HG02678 (cell line): ENCODE measurements at regions not wholly inside any gene's neighbourhood (a gene's known extent, or its start where the extent isn't known, plus 50 kb on each side); places are given as distances from the start of the nearest gene placed in this dataset.

ENCODE experiments used
- ATAC-seq: cut with Tn5 transposase; IDR thresholded peaks from one replicate; pipeline ENCODE4 v1.9.1; 2021; ENCODE audit warnings: mild to moderate bottlenecking, moderate library complexity; ENCODE audit not compliant: unreplicated experiment

DNA sequence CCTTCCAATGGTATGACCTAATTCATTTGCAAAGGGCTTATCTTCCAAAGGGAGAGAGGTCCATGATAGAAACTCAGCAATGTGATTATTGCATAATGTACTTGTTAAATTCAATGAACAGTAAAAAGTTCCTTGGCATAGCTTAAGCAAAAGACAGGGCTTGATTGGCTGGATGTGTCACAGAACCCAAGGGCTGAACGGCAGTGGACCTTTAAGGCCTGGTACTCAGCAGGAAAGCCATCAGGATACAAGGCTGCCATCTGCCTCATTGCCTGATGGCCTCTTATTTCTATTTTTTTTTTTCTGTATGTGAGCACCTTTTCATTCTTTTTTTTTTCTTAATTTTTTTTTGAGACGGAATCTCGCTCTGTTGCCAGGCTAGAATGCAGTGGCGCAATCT is 208.9 kb upstream of the WSCD1 start:
- no peak for ATAC-seq

DNA sequence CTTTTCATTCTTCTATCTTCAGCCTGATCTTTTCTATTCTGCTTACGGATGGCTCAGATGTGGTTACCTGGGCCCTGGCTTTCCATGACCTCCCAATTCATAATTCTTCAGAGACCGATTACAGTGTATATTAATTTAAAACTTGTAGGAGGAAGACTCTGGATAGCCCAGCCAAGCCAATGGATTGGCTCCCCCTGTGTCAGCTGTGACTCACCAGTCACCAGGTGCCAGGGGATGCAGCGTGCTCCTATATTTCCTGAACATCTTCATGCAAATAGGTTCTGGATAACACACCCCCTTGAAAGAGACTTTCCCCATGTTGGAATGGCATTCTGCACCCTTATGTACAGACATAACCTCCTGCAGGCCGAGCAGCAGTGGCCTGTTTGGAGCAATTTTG is 208.3 kb upstream of the WSCD1 start:
- ATAC-seq: no peak

DNA sequence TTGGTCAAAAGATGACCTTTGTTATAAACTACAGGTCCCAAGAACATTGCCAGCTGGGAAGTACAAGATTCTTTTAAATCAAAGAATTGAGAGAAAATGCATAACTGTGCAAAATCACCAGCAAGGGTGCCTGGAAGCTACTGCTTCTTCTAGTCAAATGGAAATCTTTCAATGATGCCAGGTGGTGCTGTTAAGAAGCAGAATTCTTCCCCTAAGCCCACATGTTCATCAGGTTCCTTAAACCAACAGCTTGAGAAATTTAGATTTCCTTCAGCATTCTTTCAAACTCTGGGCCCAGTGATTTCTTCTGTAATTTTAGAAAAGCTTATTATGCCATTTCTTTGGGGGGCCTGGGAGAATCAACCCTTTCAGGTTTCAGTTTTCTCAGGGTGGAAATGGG is 207.8 kb upstream of the WSCD1 start:
- ATAC-seq: no peak

DNA sequence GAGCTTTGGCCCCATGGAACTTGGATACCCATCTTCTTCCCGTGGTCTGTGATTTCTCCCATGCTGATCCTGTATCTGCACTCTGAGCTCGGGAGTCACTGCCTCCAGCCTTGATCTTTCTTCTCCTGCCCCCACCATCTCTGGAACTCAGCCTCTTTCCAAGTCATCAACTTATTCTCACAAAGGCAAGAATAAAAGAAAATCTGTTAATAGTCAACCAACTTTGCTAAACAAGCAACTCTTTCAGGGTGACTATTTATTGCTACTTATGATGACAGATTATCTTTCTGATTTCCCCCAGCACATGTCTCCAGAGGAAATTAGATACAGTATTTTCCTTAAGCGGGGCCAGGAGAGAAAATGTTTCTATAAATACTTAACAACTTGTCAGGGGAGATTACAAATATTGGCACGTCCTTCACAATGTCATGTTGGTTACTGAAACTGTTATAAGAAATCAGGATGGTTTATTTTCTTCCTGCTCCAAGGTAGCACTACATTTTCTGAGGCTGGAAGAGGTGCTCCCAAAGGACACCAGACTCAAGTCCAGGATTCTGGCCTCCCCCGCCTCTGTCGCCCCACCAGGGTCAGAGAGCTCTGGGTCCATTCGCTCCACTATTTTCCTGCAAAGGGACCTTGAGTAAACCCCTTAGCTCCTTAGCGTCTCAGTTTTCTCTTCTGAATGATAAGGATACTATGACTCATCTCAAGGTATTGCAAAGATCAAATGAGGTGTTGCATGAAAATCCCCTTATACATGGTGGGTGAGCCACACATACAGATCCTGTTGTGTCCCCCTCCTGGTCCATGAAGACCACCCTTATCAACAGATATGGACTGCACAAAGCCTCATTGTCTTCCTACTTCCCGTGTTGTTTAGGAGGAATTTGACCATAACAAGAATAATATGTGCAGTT is 205.2 kb upstream of the WSCD1 start:
- ATAC-seq: no peak

DNA sequence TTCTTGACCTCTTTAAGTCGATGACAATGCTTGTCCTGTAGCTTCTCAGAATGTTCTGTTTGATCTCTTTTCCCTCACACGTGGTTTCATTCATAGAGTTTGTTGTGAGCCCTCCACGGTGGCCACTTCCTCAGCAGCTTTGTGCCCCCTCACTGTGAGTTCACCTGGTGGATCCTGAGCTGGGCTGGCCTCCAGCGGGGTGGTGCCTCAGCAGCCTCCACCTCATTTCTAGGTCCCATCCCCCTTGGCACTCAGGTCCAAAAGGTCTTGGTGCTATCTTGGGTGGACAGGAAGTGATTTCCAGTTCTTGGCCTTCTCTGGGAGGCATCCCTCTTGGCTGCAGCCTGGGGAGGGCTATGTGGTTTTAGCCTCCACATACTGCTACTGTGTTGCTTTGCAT is 203.2 kb upstream of the WSCD1 start:
- no peak for ATAC-seq

DNA sequence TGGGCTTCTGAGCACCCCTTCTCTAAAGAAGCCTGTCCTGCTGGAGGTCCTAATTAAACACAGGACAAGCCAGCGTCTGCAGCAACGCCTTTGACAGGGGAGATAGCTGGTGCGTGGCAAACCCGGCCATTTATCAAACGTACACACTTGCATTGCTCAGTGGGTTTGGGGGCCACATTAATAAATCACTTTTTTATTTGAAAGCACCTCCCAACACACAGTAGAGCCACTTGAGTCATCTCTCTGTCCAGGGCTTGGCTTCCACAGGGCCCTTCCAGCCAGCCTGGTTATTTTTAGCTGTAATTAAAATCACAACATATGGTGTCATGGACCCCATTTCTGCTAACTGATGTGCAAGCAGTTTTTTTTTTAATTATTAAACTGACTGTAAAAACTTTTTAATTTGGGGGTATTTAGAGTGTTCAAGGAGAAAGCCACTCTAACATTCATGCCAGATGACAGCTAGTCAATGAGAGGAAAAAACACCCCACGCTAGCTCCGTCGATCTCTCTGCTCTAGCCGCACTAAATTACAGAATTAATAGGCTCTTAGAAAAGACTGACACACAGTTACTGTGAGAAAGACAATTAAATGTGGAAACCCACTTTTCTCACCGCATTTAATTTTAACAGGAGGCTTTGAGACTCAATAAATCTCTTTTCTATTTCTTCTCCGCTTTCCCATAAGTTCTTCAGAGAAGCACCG is 201.0 kb upstream of the WSCD1 start:
- no peak for ATAC-seq

DNA sequence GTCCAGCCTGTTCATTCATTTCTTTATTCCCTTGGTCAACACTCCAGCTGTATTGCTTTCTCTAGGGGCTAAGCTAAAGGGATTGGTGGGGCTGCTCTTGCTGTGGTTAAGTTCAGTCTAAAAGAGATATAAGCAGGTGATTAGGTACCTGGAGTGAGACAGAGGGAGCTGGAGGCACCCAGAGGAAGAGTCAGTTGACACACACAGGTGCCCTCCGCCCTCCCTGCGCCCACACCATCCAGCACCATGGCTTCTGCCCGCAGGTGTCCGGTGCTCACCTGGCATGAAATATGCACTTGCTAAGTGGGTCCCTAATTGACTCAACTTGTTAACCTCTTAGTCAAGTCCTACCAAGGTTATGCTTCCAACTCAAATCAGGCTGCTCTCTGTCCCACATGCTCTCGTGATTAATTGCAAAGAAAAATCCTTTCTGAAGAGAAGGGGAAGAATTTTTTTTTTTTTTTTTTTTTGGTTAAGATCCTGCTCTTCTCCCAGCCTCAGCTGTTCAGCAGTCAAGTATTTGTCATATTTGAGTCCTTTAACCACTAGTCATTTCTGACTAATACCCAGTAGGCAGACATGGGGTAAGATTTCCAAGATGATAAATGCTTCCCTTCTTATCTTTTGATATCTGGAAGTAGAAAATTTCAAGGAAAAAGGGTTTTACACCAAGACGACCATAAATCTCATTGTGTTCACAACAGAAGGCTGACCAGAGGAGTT is 199.8 kb upstream of the WSCD1 start:
- ATAC-seq: no peak

DNA sequence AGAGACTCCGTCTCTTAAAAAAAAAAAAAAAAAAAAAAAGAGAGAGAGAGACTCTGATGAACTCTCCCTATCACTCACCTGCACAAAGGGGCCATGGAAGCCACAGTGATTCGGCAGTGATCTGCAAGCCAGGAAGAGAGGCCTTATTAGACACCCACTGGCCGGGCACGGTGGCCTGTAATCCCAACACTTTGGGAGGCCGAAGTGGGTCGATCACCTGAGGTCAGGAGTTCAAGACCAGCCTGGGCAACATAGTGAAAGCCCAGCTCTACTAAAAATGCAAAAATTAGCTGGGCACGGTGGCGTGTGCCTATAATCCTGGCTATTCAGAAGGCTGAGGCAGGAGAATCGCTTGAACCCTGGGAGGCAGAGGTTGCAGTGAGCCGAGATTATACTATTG is 198.5 kb upstream of the WSCD1 start:
- ATAC-seq: no peak

DNA sequence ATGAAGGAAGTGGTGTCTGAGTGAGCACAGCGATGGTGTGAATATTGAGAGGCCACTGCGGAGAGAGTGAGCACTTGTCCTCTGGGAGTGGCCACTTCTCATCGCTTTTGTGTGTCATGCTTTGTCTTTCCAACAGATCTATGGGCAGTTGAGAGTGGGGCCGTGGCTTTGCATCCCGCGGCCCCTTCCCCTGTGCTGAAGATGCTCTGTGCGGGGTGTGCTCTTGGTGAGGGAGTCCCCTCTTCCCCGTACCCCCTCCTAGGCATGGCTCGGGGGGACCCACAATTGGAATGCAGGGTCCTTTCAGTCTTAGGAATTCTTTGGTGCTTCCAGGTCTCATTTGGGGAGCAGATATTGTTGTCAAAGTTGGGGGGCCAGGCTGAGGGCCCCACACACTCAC is 197.3 kb upstream of the WSCD1 start:
- ATAC-seq: no peak

DNA sequence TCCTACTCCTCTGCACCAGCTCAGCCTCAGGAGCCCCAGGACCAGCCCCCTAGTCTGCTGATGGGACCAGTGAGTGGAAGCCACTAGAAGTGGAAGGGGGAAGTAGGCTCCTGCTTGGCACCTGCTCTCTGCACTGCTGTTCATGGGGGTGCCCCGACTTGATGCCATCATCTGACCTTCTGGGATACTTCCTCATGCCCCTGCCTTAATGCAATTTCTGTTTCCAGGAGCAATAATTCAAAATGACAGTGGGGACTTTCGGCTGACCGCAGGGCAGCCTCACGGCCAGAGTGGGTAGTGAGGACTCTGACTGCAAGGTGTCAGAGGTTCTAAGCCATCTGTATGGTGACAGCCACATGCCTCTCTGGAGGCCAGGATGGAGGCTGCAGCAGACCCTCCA is 196.4 kb upstream of the WSCD1 start:
- ATAC-seq: no peak

DNA sequence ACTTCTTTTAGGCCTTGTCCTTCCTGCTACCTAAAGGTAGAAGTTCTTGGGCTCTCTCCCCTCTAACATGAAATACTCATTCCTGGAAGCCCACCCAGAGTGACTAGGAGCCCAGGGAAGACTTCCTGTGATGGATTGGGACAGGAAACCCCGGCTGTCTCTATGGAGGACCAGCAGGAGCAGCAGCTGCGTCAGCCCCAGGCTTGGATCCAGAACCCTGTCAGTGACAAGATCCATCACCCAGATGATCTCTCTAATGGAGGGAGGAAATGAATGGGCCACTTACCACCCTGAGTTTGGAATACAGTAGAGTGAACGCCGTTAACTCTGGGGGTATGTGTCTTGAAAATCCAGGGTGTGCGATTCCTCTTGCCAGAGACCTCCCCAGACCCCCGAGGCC is 195.7 kb upstream of the WSCD1 start:
- ATAC-seq: no peak

DNA sequence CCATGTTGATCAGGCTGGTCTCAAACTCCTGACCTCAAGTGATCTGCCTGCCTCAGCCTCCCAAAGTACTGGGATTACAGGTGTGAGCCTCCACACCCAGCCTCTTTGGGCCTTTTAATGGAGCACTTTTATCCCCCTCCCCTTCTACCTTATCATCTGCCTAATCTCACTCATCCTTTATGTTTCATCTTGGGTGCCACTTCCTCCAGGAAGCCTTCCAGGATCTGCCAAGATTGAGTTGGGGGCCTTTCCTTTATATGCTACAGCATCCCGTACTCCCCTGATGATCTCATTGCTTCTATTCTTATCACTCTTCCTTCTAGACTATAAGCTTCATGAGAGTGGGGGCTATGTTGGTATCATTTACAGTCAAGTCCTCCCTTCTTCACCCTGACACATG is 192.8 kb upstream of the WSCD1 start:
- ATAC-seq: no peak

DNA sequence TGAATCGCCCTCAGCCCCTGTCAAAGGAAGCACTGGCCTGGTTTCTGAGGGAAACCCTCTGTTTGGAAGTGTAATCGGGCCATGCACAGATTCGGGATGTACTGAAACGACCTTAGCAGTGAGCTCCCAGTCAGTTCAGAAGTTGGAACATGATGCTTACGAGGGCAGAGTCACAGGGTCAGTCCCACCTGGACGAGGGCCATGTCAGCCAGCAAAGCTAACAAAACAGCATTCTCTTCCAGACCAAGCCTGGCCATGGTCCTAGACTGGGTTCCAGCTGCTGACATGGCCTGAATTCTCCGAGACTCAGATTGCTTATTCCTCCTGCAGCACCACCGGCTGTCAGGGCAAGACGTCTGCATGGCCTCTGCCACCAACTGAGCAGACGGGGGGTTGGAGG is 192.2 kb upstream of the WSCD1 start:
- no peak for ATAC-seq

DNA sequence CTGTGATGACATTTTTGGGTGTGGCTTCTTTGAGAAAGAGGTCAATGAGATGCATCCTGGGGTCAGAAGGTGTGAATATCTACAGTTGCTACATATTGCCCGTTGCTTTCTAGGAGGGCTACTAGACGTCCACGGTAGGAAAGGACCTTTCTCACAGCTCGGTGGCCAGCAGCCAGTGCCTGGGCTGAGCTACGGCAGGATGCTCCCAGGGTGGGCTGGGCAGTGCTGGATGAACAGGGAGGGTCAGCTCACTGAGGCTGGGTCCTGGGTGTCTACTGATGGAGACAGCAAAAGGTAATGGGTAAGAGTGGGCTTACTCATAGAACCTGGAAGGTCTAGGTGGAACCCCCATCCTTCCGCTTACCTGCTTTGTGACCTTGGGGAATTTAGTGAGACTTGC is 188.3 kb upstream of the WSCD1 start:
- no peak for ATAC-seq

DNA sequence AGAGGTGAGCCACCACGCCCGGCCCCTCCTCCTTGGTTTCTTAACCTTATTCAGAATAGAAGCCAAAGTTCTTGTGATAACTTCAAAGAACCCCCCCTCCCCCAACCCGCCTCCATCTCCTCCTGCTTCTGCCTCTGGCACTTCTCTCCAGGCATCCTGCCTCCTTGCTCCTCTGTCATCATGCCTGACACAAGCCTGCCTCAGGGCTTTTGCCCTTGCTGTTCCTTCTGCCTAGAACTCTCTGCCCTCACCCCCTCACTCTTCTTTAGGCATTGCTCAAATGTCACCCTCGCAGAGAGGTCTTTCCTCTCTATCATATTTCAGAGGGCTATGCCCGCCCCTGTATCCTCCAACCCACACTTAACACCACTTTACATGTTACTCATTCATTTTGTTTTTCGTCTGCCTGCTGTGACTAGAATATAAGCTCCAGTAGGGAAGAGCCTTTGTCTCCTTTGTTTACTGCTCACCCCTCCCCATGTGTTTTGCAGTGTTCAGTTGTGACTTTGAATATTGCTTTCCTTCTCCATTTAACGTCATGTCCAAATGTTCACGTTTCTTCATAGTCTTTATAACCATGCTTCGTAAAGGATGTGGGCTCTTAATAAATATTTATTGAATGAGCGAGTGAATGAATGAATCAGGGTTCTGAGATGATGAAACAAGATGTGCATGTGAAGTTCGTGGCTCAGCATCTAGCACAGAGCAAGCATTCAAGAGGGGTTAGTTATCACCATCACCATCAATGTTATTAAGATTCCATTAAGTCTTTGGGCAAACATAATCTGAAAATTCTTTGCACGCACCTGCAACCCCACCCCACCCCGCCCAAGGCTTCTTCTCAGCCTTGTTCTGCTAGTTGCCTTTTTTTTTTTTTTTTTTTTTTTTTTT is 186.2 kb upstream of the WSCD1 start:
- ATAC-seq: no peak

DNA sequence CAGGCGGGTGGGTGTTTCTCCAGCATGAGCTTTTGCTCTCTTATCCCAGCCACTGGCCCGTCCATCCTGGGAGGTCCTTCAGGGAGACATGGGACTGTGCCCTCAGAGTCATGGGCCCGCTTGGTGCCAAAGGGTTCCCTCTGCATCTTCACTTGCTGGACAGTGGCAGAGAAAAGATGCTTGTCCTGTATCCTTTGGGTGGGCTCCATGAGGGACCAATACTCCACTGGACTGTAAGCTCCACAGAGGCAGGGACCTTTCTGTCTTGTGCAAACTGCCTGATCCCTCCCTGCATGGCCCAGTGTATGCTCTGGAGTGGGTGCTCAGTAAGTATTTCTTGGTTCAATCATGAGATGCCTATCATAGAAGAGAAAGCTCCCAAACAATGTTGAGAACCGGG is 184.8 kb upstream of the WSCD1 start:
- ATAC-seq: no peak

DNA sequence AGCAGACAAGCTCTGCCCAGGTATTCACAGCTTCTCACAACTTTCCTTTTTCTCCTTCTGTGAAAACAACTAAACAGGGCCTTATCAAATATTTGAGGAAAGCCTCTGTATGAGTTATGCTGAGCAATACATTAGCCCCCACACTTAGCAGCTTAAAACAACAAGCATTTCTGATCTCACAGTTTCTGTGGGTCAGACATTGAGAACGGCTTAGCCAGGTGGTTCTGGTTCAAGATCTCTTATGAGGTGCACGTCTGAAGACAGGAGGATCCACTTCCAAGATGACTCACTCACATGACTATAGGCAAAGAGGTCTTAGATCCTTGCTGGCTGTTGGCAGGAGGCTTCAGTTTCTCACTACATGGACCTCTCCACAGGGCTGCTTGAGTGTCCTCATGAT is 181.4 kb upstream of the WSCD1 start:
- ATAC-seq: no peak

DNA sequence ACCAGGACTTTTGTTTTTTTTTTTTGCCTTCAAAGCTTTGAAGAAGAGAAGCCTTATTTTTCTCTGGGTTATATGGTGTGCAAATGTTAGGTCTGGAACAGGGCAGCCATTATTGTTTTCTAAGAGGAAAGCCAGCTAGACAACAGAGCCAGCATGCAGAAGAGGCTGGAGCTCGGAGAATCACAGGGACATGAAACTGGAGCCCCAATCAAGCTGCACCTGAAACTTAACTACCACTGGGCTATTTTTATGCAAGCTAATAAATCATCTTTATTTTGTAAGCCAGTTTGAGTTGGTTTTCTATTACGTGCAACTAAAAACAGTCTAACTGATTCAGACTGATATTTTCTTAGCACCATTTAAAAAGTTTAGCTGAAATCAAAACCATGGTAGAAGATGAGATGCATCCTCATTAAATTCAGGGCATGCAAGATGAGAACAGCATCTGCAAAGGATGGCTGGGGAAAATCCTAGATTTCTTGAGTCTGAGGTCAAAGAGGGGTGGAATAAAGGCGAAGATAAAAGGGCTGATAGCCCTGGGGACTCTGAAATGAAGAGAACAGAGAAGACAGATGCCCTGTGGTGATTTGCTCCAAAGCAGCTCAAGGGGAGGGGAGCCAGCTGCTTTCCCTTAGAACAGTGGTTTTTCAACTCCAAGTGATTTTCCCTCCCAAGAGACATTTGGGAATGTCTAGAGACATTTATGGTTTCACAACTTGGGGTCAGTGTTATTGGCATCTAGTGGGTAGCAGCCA is 177.1 kb upstream of the WSCD1 start:
- no peak for ATAC-seq

DNA sequence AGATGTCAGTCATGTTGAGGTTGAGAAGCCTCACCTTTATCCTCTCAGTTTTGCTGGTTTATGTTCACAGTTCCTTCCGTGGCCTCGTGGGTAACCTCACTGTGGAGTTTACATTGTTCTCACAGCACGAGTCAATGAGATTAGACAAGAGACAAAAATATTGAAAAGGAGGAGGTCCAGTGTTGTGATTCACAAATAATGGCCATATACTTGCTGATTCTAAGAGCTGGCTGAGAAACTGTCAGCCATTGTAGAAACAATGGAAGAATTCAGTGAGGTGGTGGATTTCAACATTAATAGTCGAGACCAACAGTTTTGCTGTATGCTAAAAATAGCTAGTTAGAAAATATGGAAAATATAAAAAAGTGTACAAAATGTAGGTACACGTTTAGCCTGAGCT is 176.4 kb upstream of the WSCD1 start:
- no peak for ATAC-seq

DNA sequence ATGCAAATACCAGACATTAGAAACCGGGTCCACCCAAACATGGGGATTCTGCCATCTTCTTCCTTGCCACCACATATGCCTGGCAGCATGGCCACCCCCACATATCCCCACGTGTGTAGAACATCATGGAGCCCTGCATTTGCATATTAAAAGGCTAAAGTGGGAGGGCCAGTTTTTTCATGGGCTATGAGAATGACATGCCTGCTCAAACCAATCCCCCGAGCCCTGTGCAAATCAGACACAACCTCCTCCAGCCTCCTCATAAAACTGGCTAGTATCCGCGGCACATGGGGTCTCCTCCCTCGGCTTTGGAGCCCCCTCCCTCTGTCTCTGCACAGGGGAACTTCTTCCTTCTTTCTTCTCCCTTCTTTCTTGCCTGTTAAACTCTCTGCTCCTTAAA is 174.9 kb upstream of the WSCD1 start:
- ATAC-seq: no peak
